ENCODE measurements at regions not wholly inside any gene's neighbourhood (a gene's known extent, or its start where the extent isn't known, plus 50 kb on each side); places are given as distances from the start of the nearest gene placed in this dataset.

DNA sequence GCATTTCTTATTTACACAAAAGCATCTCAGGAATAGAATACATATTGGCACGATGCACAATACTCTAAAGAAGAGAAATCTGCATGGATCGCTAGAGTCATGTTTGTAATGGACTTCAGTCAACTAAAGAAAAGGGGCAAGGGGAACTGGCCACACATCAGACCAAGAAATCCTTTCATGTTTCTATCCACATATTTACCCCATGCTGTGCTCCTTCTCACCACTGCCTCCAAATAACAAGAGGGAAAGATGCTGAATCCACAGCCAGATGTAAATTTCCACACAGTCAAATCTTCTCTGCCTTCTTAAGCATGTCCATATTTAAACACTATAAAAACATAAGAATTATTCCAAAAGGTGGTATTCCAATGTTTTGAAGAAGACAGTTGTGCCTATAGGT is 67.6 kb downstream of the COX18 start:
- no peak for DNase-seq

DNA sequence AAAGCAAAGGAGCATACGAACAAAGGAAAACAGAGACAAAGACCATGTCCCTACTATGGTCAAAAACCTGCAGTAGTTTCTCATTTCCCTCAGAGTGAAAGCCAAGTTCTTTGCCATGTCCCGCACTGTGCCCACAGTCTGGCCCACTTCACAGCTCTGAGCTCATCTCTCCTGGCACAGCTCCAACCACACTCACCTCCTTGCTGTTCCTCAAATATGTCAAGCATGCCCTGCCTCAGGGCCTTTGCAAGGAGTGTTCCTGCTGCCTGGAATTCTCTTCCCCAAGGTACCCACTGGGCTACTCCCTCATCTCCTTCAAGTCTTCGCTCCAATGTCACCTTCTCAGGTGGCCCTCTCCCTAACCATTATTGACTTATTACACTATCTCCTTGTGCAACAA is 72.1 kb downstream of the COX18 start:
- no peak for DNase-seq

DNA sequence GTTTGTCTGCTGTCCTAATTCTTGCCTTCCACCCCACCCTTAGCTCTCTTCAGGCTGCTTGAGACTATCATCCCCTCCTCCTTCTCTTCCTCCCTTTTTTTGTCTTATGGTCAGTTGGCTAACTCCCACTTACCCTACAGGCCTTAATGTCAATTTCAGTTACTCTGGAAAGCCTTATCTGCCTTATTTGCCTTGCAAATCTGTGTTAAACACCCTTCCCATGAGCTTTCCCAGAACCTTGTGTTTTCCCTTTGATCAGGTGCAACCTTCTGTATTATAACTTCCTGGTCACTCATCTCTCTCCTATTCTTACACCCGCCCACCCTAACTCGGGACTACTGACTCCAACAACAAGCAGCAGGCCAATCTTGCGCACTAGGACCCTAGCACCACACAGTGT is 74.8 kb downstream of the COX18 start:
- DNase-seq, result no peak

DNA sequence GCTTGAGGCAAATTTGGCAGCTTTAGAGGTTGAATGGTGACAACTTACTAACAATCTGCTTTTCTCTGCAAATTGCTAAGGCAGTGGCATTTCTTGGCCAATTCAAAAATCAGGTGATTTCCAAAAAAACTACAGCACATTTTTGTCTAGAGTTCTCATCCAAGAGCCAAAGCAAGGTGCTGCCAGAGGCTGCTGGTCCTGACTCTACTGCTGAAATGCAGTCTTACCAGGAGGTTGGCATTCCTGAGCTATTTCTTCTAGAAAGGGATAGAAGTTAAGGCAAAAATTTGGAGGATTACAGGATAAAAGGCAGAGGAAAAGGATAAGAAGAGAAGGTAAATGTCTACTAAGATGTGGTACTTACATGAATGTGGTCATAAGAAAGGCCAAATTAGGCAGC is 75.6 kb downstream of the COX18 start:
- DNase-seq, result no peak

DNA sequence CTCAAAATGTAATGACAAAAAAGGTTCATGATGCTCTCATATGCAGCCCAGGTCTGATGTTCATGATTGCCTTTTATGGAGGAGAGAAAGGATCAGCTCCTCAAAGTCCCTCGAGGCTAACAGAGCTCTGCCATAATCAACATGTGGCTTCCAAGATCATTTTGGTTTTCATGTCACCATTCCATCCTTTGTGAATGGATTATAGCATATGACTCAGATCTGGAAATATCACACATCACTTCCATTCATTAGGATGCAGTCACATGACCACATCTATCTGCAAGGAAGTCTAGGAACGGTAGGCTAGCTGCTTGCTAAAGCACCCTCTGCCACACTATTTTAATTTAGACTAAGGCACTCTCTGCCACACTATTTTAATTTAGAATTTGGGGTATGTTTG is 77.6 kb downstream of the COX18 start:
- no peak for DNase-seq

DNA sequence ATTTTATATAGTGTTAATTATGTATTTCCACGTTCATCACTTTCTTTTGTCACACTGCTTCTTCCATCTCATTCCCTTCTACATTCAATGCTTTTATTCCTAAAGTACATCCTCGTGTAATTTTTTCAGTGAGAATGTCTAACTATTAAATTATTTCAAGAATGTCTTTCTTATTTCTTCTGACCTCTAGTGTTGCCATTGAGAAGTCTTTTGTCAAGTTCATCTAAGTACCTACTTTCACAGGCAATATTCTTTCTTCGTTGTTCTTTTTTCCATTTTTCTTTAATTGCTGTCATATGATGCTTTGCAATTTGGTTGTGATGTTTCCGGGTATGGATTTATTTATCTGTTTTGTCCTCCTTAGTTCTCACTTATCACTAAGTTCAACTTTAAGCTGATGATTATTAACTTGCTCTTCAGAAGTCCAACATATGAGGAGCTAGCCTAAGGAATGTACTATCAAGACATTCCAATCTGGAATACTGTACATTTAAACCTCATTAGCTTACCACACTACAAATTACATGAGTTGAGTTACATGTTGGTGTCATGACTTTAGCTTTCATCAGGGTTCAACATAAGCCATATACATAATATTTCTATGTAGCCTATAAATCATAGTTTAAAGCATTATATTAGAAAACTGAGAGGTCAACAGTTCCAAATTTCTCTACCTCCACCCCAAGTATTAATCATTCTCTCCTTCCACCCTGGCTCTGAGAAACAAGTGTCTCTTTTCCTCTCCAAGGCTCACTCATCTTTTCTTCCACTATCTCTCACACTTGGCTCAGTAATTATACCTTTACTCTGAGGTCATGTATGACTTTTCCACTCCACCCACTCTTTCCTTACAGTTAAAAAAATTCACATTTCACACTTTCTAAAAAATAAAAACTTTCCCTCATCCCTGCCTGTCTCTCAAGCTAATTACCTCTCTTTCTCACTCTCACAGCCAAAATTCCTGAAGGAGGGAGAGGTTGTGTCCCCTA is 81.5 kb downstream of the COX18 start:
- no peak for DNase-seq

DNA sequence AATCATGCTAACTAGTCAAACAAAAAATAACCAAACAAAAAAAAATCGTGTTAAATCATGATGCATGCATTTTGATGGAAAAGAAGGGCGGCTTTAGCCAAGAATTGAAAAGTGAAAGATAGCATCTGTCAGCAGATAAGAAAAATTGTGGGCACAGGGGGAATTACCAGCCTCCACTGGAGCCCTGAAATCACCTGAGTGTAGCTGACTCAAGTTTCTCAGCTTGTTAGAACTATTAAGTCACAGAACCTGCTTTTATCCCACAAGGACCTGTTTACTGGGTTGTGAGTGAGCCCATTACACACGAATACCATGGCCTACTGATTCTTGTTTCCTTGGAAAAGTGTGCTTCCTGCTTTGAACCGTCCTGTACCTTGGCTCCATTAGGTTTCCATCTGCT is 85.2 kb downstream of the COX18 start:
- DNase-seq, result no peak

DNA sequence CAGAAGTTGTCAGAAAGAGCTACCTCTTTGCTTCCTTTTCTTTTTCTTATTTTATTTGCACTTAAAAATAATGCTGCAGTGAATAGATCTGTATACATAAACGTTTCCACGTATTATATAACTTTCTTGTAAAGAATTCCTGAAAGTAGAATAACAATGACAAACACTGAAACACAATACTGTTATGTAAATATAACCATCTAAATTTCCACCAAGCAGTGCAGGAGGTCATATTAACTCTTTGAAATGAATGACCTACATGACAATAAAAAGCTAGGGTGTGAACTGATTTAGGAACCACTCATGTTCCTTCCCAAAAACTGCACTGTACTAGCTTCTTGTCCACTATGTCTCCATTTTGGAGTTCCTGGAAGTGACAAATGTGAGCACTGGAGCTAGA is 85.8 kb downstream of the COX18 start:
- no peak for DNase-seq

DNA sequence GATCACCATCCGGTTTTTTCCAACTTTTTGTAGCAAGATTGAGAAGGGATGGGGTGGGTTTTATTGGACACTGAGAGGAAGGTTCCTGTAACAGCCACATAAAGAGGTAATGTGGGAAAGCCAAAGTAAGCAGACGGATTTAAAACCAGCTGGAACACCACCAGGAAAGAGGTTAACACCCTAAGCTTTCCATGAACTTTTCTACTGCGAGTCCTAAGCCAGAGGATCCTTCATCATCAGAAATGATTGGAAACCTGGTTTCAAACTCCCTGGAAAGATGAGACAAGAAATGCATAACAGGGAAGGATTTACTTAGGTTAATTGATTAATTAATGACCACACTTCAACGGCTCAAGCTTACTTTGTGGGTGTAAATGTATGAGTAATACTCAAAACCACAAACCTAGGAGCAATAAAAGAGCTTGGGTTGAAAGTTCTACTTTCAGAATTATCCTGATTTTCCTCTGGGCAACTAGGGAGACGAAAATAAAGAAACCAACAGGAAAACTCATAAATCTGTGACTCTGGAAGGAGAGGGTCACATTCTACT is 91.5 kb downstream of the COX18 start:
- no peak for DNase-seq

DNA sequence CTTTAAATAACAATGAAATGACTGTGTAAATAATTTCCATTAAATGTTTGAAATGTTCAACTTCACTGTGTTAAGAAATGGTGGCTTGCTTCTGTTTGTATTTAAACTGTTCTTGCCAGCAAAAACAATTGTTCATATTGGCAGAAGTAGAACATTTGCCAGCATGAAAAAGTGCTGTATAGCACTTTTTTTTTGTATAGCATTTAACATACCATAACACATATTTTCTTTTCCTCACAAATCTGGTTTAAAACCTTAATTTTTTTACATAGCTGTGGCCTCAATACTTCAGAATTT is 94.1 kb downstream of the COX18 start:
- no peak for DNase-seq

DNA sequence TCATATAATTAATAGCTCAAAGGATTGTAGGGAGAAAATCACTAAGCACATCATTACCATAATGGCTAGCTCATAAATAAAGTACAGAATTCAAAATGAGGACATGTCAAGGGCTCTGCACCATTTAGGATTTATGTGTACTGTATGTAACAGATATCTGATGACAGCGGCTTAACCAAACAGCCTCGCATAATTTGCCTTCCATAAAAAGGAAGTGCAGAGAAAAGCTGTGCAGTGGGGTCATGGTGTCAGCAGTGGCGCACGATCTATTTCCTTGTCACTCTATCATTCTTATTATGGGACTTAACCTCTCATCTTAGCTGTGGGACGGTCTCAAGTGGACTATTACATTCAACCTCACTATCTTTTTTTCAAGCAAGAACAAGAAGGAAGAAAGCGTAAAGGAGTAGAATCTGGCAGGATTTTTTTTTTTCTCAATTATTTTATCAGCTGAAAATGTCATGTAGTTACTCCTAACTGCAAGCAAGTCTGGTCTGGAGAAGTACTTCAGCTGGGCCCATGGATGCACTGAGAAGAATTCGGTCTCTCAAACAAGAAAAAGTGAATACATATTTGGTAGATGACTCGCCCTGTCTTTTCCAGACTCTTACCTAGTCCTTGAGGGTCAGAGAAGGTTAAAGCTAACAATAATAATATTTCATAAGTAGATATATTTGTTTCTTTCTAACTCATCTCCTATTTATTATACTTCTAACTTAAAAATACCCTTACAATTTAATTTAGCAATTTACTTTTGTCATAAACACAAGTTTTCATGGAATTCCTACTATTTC is 94.6 kb downstream of the COX18 start:
- DNase-seq, result no peak

DNA sequence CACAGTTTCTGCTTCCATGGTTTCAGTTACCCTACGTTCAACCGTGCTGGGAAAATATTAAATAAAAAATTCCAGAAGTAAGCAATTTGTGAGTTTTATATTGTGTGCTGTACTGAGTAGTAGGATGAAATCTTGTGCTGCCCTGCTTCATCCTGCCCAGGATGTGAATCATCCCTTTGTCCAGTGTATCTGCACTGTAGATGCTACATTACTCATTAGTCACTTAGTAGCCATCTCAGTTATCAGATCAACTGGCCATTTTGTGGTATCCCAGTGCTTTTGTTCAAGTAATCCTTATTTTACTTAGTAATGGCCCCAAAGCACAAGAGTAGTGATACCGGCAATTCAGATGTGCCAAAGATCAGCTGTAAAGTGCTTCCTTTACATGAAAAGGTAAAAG is 97.9 kb downstream of the COX18 start:
- DNase-seq, result no peak

DNA sequence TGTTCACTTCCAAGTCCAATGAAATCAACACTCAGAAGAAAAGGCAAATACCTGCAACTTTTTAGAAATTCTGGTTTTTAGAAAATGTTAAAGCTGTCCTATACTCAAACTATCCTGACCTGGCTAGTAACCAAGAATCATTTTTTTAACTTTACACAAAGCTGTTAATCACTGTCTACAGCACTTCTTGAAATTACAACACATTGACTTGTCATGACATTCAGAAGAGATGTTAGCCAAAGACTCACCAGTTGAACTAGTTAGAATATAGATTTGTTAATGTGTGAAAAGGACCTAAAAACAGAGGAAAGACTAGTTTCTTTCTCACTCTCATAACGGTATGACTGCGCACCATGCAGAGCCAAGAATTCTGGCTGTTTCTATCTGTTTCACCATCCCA is 98.8 kb downstream of the COX18 start:
- DNase-seq, result no peak

DNA sequence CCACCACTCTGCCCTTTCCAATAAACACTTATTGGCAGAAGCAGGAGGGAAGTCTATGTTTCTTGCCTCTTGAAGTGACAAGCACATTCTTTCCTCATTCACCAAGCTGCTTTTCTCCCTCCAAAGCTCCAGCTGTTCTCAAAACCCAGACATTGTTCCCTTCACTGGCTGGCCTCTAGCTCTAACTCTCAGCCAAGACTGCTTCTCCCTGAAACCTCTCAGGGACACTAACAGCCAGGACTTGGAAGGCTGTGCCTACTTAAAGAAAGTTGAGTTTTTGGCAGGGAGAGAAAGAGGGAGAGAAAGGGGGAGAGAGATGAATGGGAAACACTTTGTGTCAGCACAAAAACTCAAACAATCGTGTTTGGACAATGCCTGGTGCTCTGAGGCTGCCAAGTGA is 99.5 kb downstream of the COX18 start:
- no peak for DNase-seq

DNA sequence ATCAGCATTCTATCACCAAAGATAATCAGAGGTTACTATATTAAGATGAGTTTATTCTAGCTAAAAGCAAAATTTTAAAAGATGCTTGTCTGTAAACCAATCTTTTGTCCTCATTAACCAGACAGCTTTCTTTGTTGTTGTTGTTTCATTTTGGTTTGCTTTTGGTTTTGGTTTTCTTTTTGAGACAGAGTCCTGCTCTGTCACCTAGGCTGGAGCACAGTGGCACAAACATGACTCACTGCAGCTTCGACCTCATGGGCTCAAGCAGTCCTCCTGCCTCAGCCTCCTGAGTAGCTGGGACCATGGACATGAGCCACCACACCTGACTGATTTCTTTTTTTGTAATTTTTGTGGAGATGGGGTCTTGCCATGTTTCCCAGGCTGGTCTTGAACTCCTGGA is 102.9 kb downstream of the COX18 start:
- no peak for DNase-seq

DNA sequence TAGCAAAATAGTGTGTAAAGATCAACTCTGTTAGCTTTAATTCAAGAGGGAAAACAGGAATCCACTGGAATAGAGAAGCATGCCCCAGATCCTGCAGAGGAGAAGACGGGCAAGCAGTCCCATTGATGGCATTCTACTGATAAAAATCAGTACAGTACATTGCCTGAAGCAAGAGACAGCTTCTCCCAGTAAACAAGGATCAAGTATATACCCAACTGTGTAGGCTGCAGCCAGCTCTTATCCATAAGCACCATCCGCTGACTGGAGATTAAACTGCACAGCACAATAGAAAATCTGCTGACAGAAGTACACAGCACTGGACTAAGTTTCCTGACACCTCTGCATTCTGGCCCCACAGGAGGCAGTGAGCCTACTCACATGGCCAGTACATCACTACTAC is 110.1 kb downstream of the COX18 start:
- DNase-seq, result no peak

DNA sequence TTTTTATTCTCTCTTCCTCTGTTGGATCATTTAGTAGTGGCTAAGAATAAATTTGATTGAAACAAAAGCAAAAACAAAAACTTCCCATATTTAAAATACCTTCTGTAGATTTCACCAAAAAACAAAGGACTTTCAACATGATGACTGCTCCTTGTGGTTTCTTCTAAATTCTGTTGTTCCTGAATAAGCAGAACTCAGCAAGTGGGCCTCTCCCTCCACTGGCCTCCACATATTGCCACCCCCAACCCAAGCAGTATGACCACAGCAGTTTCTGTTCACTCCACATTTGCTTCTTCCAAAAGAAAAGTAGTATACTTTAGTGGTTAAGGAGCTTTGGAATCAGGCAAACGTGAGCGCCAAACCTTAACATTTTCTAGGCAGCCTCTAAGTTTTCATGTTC is 114.7 kb downstream of the COX18 start:
- DNase-seq, result no peak

DNA sequence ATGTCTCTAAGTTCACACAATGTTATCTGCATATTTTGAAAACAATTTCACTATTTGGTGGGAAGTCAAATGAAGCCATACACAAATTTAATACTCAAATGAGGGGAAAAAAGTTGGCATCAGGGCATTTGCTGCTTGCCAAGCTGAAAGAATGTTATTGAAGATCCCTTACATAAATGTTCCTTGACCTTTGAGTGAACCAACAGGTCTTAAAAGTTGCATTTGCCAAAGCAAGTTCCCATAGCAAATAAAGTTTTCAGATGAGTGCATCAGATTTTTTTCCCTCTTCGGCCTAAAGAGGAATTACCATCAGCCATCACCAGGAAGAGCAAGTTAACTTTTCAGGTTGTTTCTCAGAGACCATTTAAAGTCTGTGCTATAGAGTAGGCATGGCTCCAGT is 115.9 kb downstream of the COX18 start:
- DNase-seq, result no peak

DNA sequence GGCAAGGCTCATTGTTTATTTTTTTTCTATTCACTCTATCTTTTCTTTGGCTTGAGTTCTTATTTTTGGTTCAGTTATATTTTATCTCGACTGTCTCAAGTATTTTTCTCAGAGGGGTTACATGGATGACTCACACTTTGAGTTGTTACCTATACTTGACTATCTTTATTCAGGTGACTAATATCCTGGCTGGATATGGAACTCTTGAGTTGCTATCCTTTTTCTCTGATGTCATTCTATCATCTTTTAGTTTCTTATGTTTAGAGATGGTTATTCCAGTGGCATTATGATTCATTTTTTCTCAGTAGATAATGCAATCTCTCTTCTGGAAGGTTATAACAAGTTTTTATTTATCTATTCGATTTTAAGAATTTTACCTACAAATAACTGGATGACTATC is 117.9 kb downstream of the COX18 start:
- DNase-seq, result no peak

DNA sequence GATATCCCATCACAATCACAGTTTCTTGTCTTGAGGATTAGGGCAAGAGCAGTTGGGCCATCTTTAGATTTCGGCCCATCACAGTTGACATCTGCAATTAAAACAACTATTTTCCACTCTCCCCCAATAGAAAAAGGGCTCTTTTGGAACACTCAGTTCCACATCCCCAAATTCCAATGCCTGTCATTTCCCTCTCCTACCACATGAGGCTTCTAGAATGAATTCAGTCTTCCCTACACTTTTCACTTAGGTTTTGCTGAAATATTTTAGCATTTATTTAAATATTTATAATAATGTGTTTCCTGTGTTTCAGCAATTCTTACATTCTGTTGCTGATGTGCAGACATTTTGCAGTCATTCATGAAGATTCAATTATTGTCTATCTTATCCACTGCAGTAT is 118.4 kb downstream of the COX18 start:
- DNase-seq, result no peak

DNA sequence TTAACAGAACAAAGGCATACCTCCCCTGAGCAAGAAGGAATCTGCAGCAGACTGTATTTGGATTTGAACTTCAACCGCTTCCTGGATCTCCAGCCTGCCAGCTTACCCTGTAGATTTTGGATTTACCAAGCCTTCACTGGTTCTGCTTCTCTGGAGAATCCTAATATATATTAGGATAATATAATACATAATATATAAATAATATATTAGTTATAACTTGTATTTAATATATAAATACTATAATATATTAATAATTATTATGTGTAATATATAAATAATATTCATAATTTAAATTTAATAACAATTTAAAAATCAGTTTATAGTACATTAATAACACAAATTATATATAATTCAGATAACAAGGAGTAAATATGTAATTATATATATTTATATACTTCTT is 121.4 kb downstream of the COX18 start:
- DNase-seq, result no peak

DNA sequence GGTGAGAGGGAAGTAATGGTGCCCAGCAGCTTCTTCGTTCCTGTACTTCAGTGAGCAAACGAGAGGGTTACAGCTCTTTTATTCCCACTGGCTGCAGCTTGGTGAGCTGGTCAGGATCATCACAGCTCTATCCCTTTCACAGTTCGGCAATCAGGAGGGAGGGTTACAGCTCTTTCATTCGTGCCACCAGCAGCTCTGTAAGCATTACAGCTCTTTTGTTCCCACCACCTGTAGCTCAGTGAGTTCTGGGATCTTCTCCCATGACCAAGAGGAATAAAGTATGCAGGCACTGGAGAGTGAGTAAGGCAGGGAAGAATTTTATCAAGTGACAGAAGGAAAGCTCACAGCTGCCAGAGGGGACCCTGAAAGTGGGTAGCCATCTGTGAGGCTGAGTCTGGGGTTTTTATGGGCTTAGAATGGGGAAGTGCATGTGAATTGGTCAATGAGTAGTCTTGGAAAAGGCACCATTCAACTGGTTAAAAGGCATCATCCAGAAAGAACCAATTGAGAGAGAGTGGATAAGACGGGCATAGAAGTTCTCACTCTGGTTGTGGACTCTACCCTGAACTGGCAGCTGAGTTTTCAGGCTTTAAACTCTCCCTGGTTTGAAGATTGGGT is 123.7 kb downstream of the COX18 start:
- DNase-seq, result no peak

DNA sequence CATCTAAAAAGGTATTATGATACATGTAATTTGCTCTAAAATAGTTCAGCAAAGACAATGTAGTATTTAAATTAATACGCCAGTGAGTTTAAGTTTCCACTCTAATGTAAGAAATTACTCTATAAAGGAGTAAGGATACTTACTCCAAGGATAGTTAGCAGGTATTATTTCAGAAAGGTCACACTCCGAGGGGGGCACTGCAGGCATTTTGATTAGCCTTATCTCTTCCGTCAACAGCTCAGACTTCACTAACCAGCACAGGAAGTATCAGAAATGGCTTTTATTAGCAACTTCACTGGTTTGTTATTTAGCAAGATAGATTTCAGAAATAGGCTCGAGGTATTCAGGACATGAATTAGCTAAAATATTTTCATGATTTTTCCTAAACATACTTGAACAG is 127.0 kb downstream of the COX18 start:
- DNase-seq, result no peak

DNA sequence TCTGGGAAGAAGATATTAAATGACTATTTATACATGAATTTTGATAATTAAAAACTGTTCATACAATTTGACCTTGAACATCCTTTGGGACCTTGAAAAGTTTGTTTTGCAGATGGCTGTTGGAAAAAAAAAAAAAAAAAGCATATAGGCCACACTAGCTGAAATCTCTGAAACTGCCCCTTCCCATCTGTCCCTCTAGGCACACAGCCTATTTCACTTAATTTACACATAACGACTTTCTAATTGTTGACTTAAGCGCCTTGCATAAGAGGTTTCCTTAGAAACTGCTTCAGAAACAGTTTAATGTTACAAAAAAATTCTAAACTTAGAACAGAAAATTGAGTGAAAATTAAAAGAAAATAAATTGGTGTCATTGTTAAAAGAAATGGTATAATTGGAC is 131.0 kb downstream of the COX18 start:
- DNase-seq, result peak; percentile 53
